ENCODE measurements at regions not wholly inside any gene's neighbourhood (a gene's known extent, or its start where the extent isn't known, plus 50 kb on each side); places are given as distances from the start of the nearest gene placed in this dataset.

DNA sequence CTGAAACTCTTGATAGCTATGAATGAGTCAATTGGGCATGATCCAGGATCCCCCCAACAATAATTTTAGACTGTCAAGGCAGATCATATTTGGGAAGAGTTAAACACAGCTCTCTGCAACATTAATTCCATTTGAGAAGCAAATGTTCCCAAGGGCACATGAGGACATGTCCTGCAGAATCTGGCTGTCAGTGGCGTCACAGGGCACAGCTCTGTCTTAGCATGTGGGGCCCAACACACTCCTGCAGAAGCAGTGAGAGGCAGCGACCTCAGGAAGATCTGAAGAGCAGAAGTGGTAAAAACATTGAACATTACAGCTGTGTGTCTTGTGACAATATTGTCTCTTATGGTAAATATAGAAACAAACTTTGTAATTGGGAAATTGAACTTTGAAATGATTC, 197.1 kb upstream of the PBX1 start:
- no peaks in the 10 kb centered on the region for H4K20me1 ChIP-seq (ENCODE audit: control insufficient read depth, insufficient read depth, insufficient read length)
- H3K27me3 ChIP-seq (ENCODE audit: insufficient read depth, low read length), result no peaks in the 10 kb centered on the region
- Mint-ChIP-seq H3K4me1 (peaks cover 0 to 2% of the 10 kb centered on the region in 2 experiments; a peak in 1 of 4 replicates), H3K27ac (no peak overlapping the region), H3K27me3 (ENCODE audit: low read depth) (no peaks in the 10 kb centered on the region; the same call in 1 of the 2 replicates), H3K36me3 (ENCODE audit: insufficient read depth in 1 of 3, low read depth in 3 of 3) (peaks cover 0 to 4% (median 0%) of the 10 kb centered on the region in 3 experiments; a peak in 2 of 7 replicates), H3K4me3 (no peak overlapping the region), H3K9me3 (peaks cover 8 to 10% of the 10 kb centered on the region in 2 experiments)
- H4K5ac ChIP-seq (ENCODE audit: insufficient read length, low read depth, low read length), result no peak overlapping the region
- H2AFZ ChIP-seq (ENCODE audit: low read length), result no peak overlapping the region
- H3K23ac ChIP-seq (ENCODE audit: insufficient read length, low read depth, low read length), result no peak overlapping the region
- no peak overlapping the region for H3K27ac ChIP-seq (ENCODE audit: insufficient read length, low read depth, low read length)
- no peak overlapping the region for H2AK5ac ChIP-seq (ENCODE audit: insufficient read length, low read length)
- H3K4me2 ChIP-seq (ENCODE audit: insufficient read depth, insufficient read length, low read length), result no peak overlapping the region
- H3K4me1 ChIP-seq (ENCODE audit: insufficient read depth, low read length), result no peaks in the 10 kb centered on the region
- H3T11ph ChIP-seq (ENCODE audit: low read length), result no peak overlapping the region
- no peak overlapping the region for H2BK12ac ChIP-seq (ENCODE audit: insufficient read length, low read depth, low read length)
- no peaks in the 10 kb centered on the region for H3K79me2 ChIP-seq (ENCODE audit: insufficient read depth, low read length)
- H2BK120ac ChIP-seq (ENCODE audit: low read depth, low read length, poor library complexity, severe bottlenecking), result no peak overlapping the region
- no CpG with 5 or more reads among the region's 2 CpGs for whole genome bisulfite sequencing (ENCODE audit: extremely low coverage, insufficient read length, low lambda C conversion rate)
- no peak overlapping the region for H4K8ac ChIP-seq (replicated peaks; ENCODE audit: insufficient read length, low read depth, low read length)
- no peak overlapping the region for H2BK5ac ChIP-seq (ENCODE audit: insufficient read length, low read length)
- no peak overlapping the region for H2BK15ac ChIP-seq (ENCODE audit: low read depth, low read length)
- H3K23me2 ChIP-seq (ENCODE audit: insufficient read length, low read depth, low read length, poor library complexity, severe bottlenecking), result no peaks in the 10 kb centered on the region
- H3K14ac ChIP-seq (ENCODE audit: insufficient read depth, low read length), result no peak overlapping the region
- no peak for DNase-seq
- no peaks in the 10 kb centered on the region for H3K79me1 ChIP-seq (ENCODE audit: insufficient read depth, low read depth, low read length, poor library complexity, severe bottlenecking)
- no peak overlapping the region for H3K56ac ChIP-seq (ENCODE audit: insufficient read length, low read depth, low read length)
- TF ChIP-seq, protein P1, sequence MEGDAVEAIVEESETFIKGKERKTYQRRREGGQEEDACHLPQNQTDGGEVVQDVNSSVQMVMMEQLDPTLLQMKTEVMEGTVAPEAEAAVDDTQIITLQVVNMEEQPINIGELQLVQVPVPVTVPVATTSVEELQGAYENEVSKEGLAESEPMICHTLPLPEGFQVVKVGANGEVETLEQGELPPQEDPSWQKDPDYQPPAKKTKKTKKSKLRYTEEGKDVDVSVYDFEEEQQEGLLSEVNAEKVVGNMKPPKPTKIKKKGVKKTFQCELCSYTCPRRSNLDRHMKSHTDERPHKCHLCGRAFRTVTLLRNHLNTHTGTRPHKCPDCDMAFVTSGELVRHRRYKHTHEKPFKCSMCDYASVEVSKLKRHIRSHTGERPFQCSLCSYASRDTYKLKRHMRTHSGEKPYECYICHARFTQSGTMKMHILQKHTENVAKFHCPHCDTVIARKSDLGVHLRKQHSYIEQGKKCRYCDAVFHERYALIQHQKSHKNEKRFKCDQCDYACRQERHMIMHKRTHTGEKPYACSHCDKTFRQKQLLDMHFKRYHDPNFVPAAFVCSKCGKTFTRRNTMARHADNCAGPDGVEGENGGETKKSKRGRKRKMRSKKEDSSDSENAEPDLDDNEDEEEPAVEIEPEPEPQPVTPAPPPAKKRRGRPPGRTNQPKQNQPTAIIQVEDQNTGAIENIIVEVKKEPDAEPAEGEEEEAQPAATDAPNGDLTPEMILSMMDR (conservative IDR thresholded peaks at IDR 0.05), result no peak
- H3K9ac ChIP-seq (ENCODE audit: extremely low read depth, insufficient read length, low read length), result no peak overlapping the region
- no peak overlapping the region for H3K4ac ChIP-seq (ENCODE audit: low read depth, low read length)
- no peak overlapping the region for H2BK20ac ChIP-seq (ENCODE audit: low read depth, low read length, poor library complexity, severe bottlenecking)
- no peak overlapping the region for H3K18ac ChIP-seq (ENCODE audit: insufficient read length, low read depth, low read length)
- no peak overlapping the region for H4K91ac ChIP-seq (ENCODE audit: insufficient read length, low read depth, low read length)
- no peaks in the 10 kb centered on the region for H3K9me3 ChIP-seq (ENCODE audit: control insufficient read depth, low read depth, low read length)
